MCF 10A (cell line): ENCODE measurements at regions not wholly inside any gene's neighbourhood (a gene's known extent, or its start where the extent isn't known, plus 50 kb on each side); places are given as distances from the start of the nearest gene placed in this dataset.
A peak's percentile ranks its signal among the peaks of the same experiment; 100 is the strongest.

ENCODE experiments used
- BruUV-seq: library from RNA; stranded (reverse); fragments of 400-500 nt; replicated peaks from 2 replicates; lab custom pipeline; 2021; lab: Mats Ljungman, UMichigan
- CTCF ChIA-PET: fragments of 300-600 bp; sonication (Branson Sonifier 250); formaldehyde crosslinking; extraction: SDS; loops from one replicate; lab custom pipeline; 2021; ENCODE audit warnings: antibody characterized with exemption, inconsistent platforms; lab: Yijun Ruan, JAX
- POLR2A ChIA-PET: fragments of 300-600, 350-650 bp; sonication (Branson Sonifier 250); formaldehyde crosslinking; extraction: SDS; loops from one replicate; lab custom pipeline; 2020; ENCODE audit warnings: antibody characterized with exemption, inconsistent platforms; lab: Yijun Ruan, JAX
- DNase-seq: peaks from one replicate; pipeline ENCODE4 v3.0.0-alpha.2; 2018; ENCODE audit not compliant: unreplicated experiment
- H3K27ac Mint-ChIP-seq: one replicate; pipeline ENCODE4 v1.8.0; 2022; ENCODE audit warnings: mild to moderate bottlenecking, low read depth, mixed read lengths; ENCODE audit not compliant: unreplicated experiment
- H3K27me3 Mint-ChIP-seq: one replicate; pipeline ENCODE4 v1.8.0; 2022; ENCODE audit warnings: mixed read lengths; ENCODE audit not compliant: insufficient read depth, unreplicated experiment
- H3K36me3 Mint-ChIP-seq: one replicate; pipeline ENCODE4 v1.8.0; 2022; ENCODE audit warnings: mild to moderate bottlenecking, moderate library complexity, mixed read lengths; ENCODE audit not compliant: insufficient read depth, unreplicated experiment
- H3K4me1 Mint-ChIP-seq: one replicate; pipeline ENCODE4 v1.8.0; 2022; ENCODE audit warnings: mixed read lengths; ENCODE audit not compliant: insufficient read depth, unreplicated experiment
- H3K4me3 Mint-ChIP-seq: one replicate; pipeline ENCODE4 v1.8.0; 2022; ENCODE audit warnings: mild to moderate bottlenecking, moderate library complexity, mixed read lengths; ENCODE audit not compliant: unreplicated experiment
- H3K9me3 Mint-ChIP-seq: one replicate; pipeline ENCODE4 v1.8.0; 2022; ENCODE audit warnings: mixed read lengths; ENCODE audit not compliant: unreplicated experiment
- CTCF ChIP-seq: fragments of 200-600 bp; IDR thresholded peaks from one replicate; pipeline ENCODE4 v1.8.0; 2022; ENCODE audit warnings: antibody characterized with exemption, mild to moderate bottlenecking; ENCODE audit not compliant: unreplicated experiment
- intact Hi-C: fragments of 100-400 bp; cut with micrococcal nuclease; formaldehyde crosslinking; loops from 2 replicates; pipeline ENCODE4 v1.14.1; 2022

- no peaks in the 10 kb centered on the region for H3K27me3 Mint-ChIP-seq
- no peaks in the 10 kb centered on the region for H3K9me3 Mint-ChIP-seq
- no TSS peak for BruUV-seq
- ChIA-PET CTCF (interaction anchor here (0.7 kb wide), 1 partner anchor 98 kb away, joined by 4 read pairs; no protein-coding TSS in a partner anchor), POLR2A (no interaction called here)
- H3K36me3 Mint-ChIP-seq: no peaks in the 10 kb centered on the region
- H3K4me3 Mint-ChIP-seq: no peak overlapping the region
- DNase-seq: no peak
- no peak overlapping the region for H3K27ac Mint-ChIP-seq
- no peak for TF ChIP-seq CTCF
- no peaks in the 10 kb centered on the region for H3K4me1 Mint-ChIP-seq
- intact Hi-C loops: no loop called here
Measured at GRCh38 chr1:191305370-191305769, 827.7 kb upstream of the BRINP3 start.

- intact Hi-C loops: no loop called here
- TF ChIP-seq CTCF: no peak
- Mint-ChIP-seq H3K4me1 (no peaks in the 10 kb centered on the region), H3K36me3 (no peaks in the 10 kb centered on the region), H3K27ac (no peak overlapping the region), H3K9me3 (no peaks in the 10 kb centered on the region), H3K27me3 (no peaks in the 10 kb centered on the region), H3K4me3 (no peak overlapping the region)
- BruUV-seq: no TSS peak
- POLR2A ChIA-PET: no interaction called here
- no peak for DNase-seq
- CTCF ChIA-PET: interaction anchor here (1.0 kb wide), 1 partner anchor 9 kb away, joined by 3 read pairs; no protein-coding TSS in a partner anchor
Measured at GRCh38 chr1:191306916-191307315, 829.3 kb upstream of the BRINP3 start.

- intact Hi-C loops: no loop called here
- POLR2A ChIA-PET: no interaction called here
- CTCF ChIA-PET: no interaction called here
- Mint-ChIP-seq H3K9me3 (no peaks in the 10 kb centered on the region), H3K36me3 (no peaks in the 10 kb centered on the region), H3K27me3 (no peaks in the 10 kb centered on the region), H3K4me1 (no peaks in the 10 kb centered on the region), H3K4me3 (no peak overlapping the region), H3K27ac (no peak overlapping the region)
- BruUV-seq: no TSS peak
- no peak for TF ChIP-seq CTCF
- peak; percentile 9 for DNase-seq
Measured at GRCh38 chr1:191320062-191320461, 838.2 kb upstream of the RGS18 start.

- no peaks in the 10 kb centered on the region for H3K27me3 Mint-ChIP-seq
- no peak overlapping the region for H3K27ac Mint-ChIP-seq
- intact Hi-C loops: no loop called here
- H3K36me3 Mint-ChIP-seq: no peaks in the 10 kb centered on the region
- TF ChIP-seq CTCF: no peak
- POLR2A ChIA-PET: no interaction called here
- BruUV-seq: no TSS peak
- no peaks in the 10 kb centered on the region for H3K4me1 Mint-ChIP-seq
- no peak for DNase-seq
- H3K9me3 Mint-ChIP-seq: no peaks in the 10 kb centered on the region
- CTCF ChIA-PET: no interaction called here
- H3K4me3 Mint-ChIP-seq: no peak overlapping the region
Measured at GRCh38 chr1:191327868-191328267, 830.4 kb upstream of the RGS18 start.
